Smooth muscle cell (in vitro differentiated cells): ENCODE measurements at regions not wholly inside any gene's neighbourhood (a gene's known extent, or its start where the extent isn't known, plus 50 kb on each side); places are given as distances from the start of the nearest gene placed in this dataset.

Source experiments
- DNase-seq: peaks from one replicate; lab custom pipeline; 2025; ENCODE audit not compliant: unreplicated experiment; lab: John Stamatoyannopoulos, UW
- H2AFZ ChIP-seq: fragments of 200-600 bp; sonication (generic); 2 replicates; pipeline ENCODE4 v1.6.0; 2016; ENCODE audit warnings: antibody characterized with exemption, low read depth, mild to moderate bottlenecking
- H3F3A ChIP-seq: fragments of 200-600 bp; sonication (generic); 2 replicates; pipeline ENCODE4 v1.6.0; 2017; ENCODE audit warnings: antibody characterized with exemption, low read depth
- H3K27ac ChIP-seq: fragments of 200-600 bp; sonication (generic); 2 replicates; pipeline ENCODE4 v1.5.1; 2016; ENCODE audit warnings: low read depth, mild to moderate bottlenecking
- H3K27me3 ChIP-seq: fragments of 200-600 bp; sonication (generic); 2 replicates; pipeline ENCODE4 v1.6.1; 2016; ENCODE audit warnings: low read depth, mild to moderate bottlenecking
- H3K36me3 ChIP-seq: fragments of 200-600 bp; sonication (generic); 2 replicates; pipeline ENCODE4 v1.5.1; 2016; ENCODE audit warnings: low read depth
- H3K4me1 ChIP-seq: fragments of 200-600 bp; sonication (generic); 2 replicates; pipeline ENCODE4 v1.5.1; 2016; ENCODE audit warnings: low read depth
- H3K4me2 ChIP-seq: fragments of 200-600 bp; sonication (generic); 2 replicates; pipeline ENCODE4 v1.6.0; 2016; ENCODE audit warnings: mild to moderate bottlenecking
- H3K4me3 ChIP-seq: fragments of 200-600 bp; sonication (generic); 2 replicates; pipeline ENCODE4 v1.5.1; 2016; ENCODE audit warnings: mild to moderate bottlenecking
- H3K79me2 ChIP-seq: fragments of 200-600 bp; sonication (generic); 2 replicates; pipeline ENCODE4 v1.6.0; 2016; ENCODE audit warnings: low read depth, mild to moderate bottlenecking
- H3K9ac ChIP-seq: fragments of 200-600 bp; sonication (generic); 2 replicates; pipeline ENCODE4 v1.6.0; 2016; ENCODE audit warnings: low read depth
- H3K9me3 ChIP-seq: fragments of 200-600 bp; sonication (generic); replicated peaks from 2 replicates; pipeline ENCODE4 v1.5.1; 2016; ENCODE audit warnings: low read depth
- H4K20me1 ChIP-seq: fragments of 200-600 bp; sonication (generic); 2 replicates; pipeline ENCODE4 v1.6.0; 2016; ENCODE audit warnings: low read depth
- CTCF ChIP-seq: fragments of 200-600 bp; sonication (generic); IDR thresholded peaks from 2 replicates; pipeline ENCODE4 v1.5.1; 2017; ENCODE audit warnings: borderline replicate concordance, mild to moderate bottlenecking, antibody characterized with exemption; ENCODE audit not compliant: insufficient read depth, poor library complexity, severe bottlenecking
- WGBS: methylation state at CpG from one replicate; pipeline ENCODE4 v1.1.7; 2016; ENCODE audit warnings: low lambda C conversion rate; 5-methylcytosine and 5-hydroxymethylcytosine counted together

DNA sequence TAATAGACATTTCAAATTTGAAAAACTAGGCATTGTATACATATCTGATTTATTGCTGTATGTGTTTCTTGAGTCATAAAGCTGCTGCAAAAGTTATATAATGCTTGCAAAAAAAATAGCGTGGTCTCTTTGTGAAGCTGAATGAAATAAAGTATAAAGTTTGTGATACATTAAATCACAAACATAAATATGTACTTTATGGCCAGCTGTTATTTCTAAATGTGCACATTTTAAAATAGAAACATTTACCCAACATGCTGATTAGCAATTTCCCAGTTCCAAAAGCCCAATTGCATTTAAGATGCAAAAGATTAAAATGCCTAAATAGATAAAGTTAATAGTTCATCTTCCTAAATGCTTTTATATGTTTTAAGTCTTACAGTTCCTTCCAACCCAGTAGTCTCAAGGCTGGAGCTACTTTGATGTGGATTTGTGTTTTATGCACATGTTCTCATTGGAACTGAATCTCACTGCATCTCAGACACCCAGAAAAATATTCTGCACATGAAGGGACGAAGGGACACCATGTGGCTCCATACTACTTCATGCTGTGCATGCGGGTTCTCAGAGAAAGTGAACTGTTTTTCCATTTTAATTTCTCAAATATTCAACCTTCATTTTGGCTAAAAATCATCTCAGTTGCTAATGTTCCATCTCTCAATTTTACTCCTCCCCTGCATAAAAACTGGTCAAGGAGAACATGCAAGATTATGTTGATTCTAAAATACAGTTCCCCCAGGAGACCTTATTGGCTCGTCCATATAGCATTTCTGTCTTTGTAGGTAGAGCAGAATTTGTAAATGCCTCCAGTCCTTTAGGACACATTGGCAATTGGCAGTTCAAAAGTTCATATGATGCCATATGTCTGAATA is 304.6 kb downstream of the MTX2 start:
- no peak overlapping the region for H2AFZ ChIP-seq
- H3K9me3 ChIP-seq, result no peaks in the 10 kb centered on the region
- peaks cover 26% of the 10 kb centered on the region for H3K27me3 ChIP-seq
- no peaks in the 10 kb centered on the region for H3K4me1 ChIP-seq
- H3K27ac ChIP-seq, result no peak overlapping the region
- no peak for TF ChIP-seq CTCF
- no peak overlapping the region for H3K4me3 ChIP-seq
- no peaks in the 10 kb centered on the region for H3K79me2 ChIP-seq
- 96% methylated on average over 4 of the region's 4 CpGs for WGBS
- H4K20me1 ChIP-seq, result no peaks in the 10 kb centered on the region
- no peak for DNase-seq
- no peak overlapping the region for H3K4me2 ChIP-seq
- no peaks in the 10 kb centered on the region for H3F3A ChIP-seq
- no peaks in the 10 kb centered on the region for H3K36me3 ChIP-seq
- H3K9ac ChIP-seq, result no peak overlapping the region

GRCh38 chr2:176574484-176575236 is 305.4 kb downstream of the MTX2 start:
- no peak overlapping the region for H3K27ac ChIP-seq
- H3K4me1 ChIP-seq, result no peaks in the 10 kb centered on the region
- no peaks in the 10 kb centered on the region for H4K20me1 ChIP-seq
- H3K9ac ChIP-seq, result no peak overlapping the region
- no peaks in the 10 kb centered on the region for H3F3A ChIP-seq
- 88% methylated on average over 9 of the region's 9 CpGs for WGBS
- no peak for DNase-seq
- no peaks in the 10 kb centered on the region for H3K9me3 ChIP-seq
- no peaks in the 10 kb centered on the region for H3K36me3 ChIP-seq
- no peak overlapping the region for H3K4me3 ChIP-seq
- no peak overlapping the region for H2AFZ ChIP-seq
- H3K79me2 ChIP-seq, result no peaks in the 10 kb centered on the region
- H3K27me3 ChIP-seq, result peaks cover 18% of the 10 kb centered on the region
- no peak for TF ChIP-seq CTCF
- H3K4me2 ChIP-seq, result no peak overlapping the region

DNA sequence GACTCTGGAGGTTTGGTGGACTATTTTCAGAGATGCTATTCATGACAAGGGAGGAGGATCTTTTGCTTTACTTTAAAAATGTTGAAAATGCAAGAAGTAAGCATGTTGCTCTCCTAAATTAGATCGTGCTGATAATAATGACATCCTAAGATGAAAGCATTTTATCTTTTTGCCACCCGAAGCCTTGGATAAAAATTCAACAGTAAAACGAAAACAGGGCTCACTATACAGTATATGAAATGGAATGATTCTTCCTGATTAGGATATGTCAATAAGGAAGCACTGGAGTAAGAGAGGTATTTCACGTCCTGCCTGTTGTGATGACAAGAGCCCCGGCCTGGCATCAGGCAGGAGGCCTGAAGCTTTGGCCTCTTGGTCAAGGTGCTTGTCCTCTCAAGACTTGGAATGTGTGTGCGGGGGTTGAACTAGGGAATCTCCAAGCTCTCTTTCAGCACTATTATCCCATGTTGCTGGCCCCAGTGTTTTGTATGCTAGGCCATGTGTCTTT is 306.0 kb downstream of the MTX2 start:
- Histone ChIP-seq H3K4me1 (no peaks in the 10 kb centered on the region), H3K4me2 (no peak overlapping the region), H3K27ac (no peak overlapping the region), H3K9ac (no peak overlapping the region), H3K4me3 (no peak overlapping the region), H4K20me1 (no peaks in the 10 kb centered on the region), H3K27me3 (peaks cover 13% of the 10 kb centered on the region), H2AFZ (no peak overlapping the region), H3F3A (no peaks in the 10 kb centered on the region), H3K36me3 (no peaks in the 10 kb centered on the region), H3K9me3 (no peaks in the 10 kb centered on the region), H3K79me2 (no peaks in the 10 kb centered on the region)
- no peak for TF ChIP-seq CTCF
- no peak for DNase-seq
- 90% methylated on average over 6 of the region's 6 CpGs for WGBS
